Glomerular endothelial cell (primary cell): ENCODE measurements at regions not wholly inside any gene's neighbourhood (a gene's known extent, or its start where the extent isn't known, plus 50 kb on each side); places are given as distances from the start of the nearest gene placed in this dataset.

Source experiments
- DNase-seq: peaks from one replicate; pipeline ENCODE4 v3.0.0-alpha.2; 2011; ENCODE audit warnings: low read depth, low spot score; ENCODE audit errors: extremely low read depth

- no peak for DNase-seq
These were observed 267.7 kb upstream of the G2E3 start for GRCh38 chr14:30291216-30291615.

GRCh38 chr14:30292541-30292940 is 266.4 kb upstream of the G2E3 start:
- no peak for DNase-seq

- no peak for DNase-seq
These were observed 263.0 kb upstream of the G2E3 start for GRCh38 chr14:30295980-30296379.

GRCh38 chr14:30296931-30297405 is 262.0 kb upstream of the G2E3 start:
- no peak for DNase-seq

GRCh38 chr14:30297876-30298795 is 260.8 kb upstream of the G2E3 start:
- no peak for DNase-seq

- DNase-seq, result no peak
These were observed 259.0 kb upstream of the G2E3 start for GRCh38 chr14:30299915-30300314.

GRCh38 chr14:30303350-30303749 is 255.6 kb upstream of the G2E3 start:
- no peak for DNase-seq

GRCh38 chr14:30305346-30305745 is 253.6 kb upstream of the G2E3 start:
- DNase-seq, result no peak

GRCh38 chr14:30309405-30309804 is 249.6 kb upstream of the G2E3 start:
- no peak for DNase-seq

GRCh38 chr14:30312214-30312613 is 246.7 kb upstream of the G2E3 start:
- no peak for DNase-seq

- DNase-seq, result no peak
These were observed 241.2 kb upstream of the G2E3 start for GRCh38 chr14:30317729-30318128.

GRCh38 chr14:30322819-30323218 is 236.1 kb upstream of the G2E3 start:
- no peak for DNase-seq

GRCh38 chr14:30330033-30330432 is 228.9 kb upstream of the G2E3 start:
- no peak for DNase-seq

- DNase-seq, result no peak
These were observed 228.5 kb upstream of the G2E3 start for GRCh38 chr14:30330445-30330844.

- DNase-seq, result no peak
These were observed 227.9 kb upstream of the G2E3 start for GRCh38 chr14:30331030-30331429.

GRCh38 chr14:30332374-30332773 is 226.6 kb upstream of the G2E3 start:
- DNase-seq, result no peak

- no peak for DNase-seq
These were observed 225.0 kb upstream of the G2E3 start for GRCh38 chr14:30333934-30334333.

GRCh38 chr14:30337456-30337855 is 221.5 kb upstream of the G2E3 start:
- no peak for DNase-seq

- no peak for DNase-seq
These were observed 219.6 kb upstream of the G2E3 start for GRCh38 chr14:30339311-30339901.

GRCh38 chr14:30340495-30340894 is 218.5 kb upstream of the G2E3 start:
- no peak for DNase-seq

- no peak for DNase-seq
These were observed 213.4 kb upstream of the G2E3 start for GRCh38 chr14:30345511-30345910.

GRCh38 chr14:30348445-30348844 is 210.5 kb upstream of the G2E3 start:
- DNase-seq, result no peak
